GM23338 (cell line): ENCODE measurements at regions not wholly inside any gene's neighbourhood (a gene's known extent, or its start where the extent isn't known, plus 50 kb on each side); places are given as distances from the start of the nearest gene placed in this dataset.

Source experiments
- ATAC-seq: fragments of 200-7000 bp; cut with Tn5 transposase; 3 replicates; pipeline ENCODE4 v1.9.1; 2020
- DNase-seq: peaks from one replicate; pipeline ENCODE4 v3.0.0-alpha.2; 2015; ENCODE audit warnings: low spot score
- H2AFZ ChIP-seq: fragments of 200-600 bp; sonication (generic); 2 replicates; pipeline ENCODE4 v1.8.0; 2016; ENCODE audit warnings: antibody characterized with exemption, mild to moderate bottlenecking, moderate library complexity
- H3F3A ChIP-seq: fragments of 200-600 bp; sonication (generic); replicated peaks from 2 replicates; pipeline ENCODE4 v1.8.0; 2017; ENCODE audit warnings: antibody characterized with exemption, mixed run types, low read depth
- H3K27ac ChIP-seq: fragments of 200-600 bp; sonication (generic); 2 replicates; pipeline ENCODE4 v1.6.1; 2016; ENCODE audit warnings: low read depth
- H3K27me3 ChIP-seq: fragments of 200-600 bp; sonication (generic); 2 replicates; pipeline ENCODE4 v1.8.0; 2016; ENCODE audit warnings: mild to moderate bottlenecking, mixed run types, moderate library complexity; ENCODE audit not compliant: insufficient read depth
- H3K36me3 ChIP-seq: fragments of 200-600 bp; sonication (generic); 2 replicates; pipeline ENCODE4 v1.8.0; 2016; ENCODE audit warnings: mild to moderate bottlenecking; ENCODE audit not compliant: insufficient read depth
- H3K4me1 ChIP-seq: fragments of 200-600 bp; sonication (generic); 2 replicates; pipeline ENCODE4 v1.8.0; 2016; ENCODE audit warnings: mild to moderate bottlenecking, moderate library complexity; ENCODE audit not compliant: insufficient read depth
- H3K4me2 ChIP-seq: fragments of 200-600 bp; sonication (generic); 2 replicates; pipeline ENCODE4 v1.7.1; 2017; ENCODE audit warnings: mixed run types
- H3K4me3 ChIP-seq: fragments of 200-600 bp; sonication (generic); 2 replicates; pipeline ENCODE4 v1.6.1; 2016; ENCODE audit warnings: mixed run types
- H3K79me2 ChIP-seq: fragments of 200-600 bp; sonication (generic); replicated peaks from 2 replicates; pipeline ENCODE4 v1.8.0; 2017; ENCODE audit warnings: mild to moderate bottlenecking; ENCODE audit not compliant: insufficient read depth
- H3K9me2 ChIP-seq: fragments of 200-600 bp; sonication (generic); 2 replicates; pipeline ENCODE4 v1.8.0; 2017; ENCODE audit not compliant: insufficient read depth
- H4K20me1 ChIP-seq: fragments of 200-600 bp; sonication (generic); replicated peaks from 2 replicates; pipeline ENCODE4 v1.8.0; 2017; ENCODE audit warnings: mild to moderate bottlenecking; ENCODE audit not compliant: insufficient read depth
- H3K27ac Mint-ChIP-seq: 2 replicates; pipeline ENCODE4 v1.8.0; 2020; ENCODE audit warnings: inconsistent platforms, mild to moderate bottlenecking, moderate library complexity, mixed read lengths
- H3K27me3 Mint-ChIP-seq: 3 replicates; pipeline ENCODE4 v1.8.0; 2022; ENCODE audit warnings: low read depth, mild to moderate bottlenecking, moderate library complexity, mixed read lengths, inconsistent platforms; ENCODE audit not compliant: insufficient read depth, poor library complexity
- H3K36me3 Mint-ChIP-seq: 3 replicates; pipeline ENCODE4 v1.8.0; 2021; ENCODE audit warnings: low read depth, mild to moderate bottlenecking, inconsistent platforms, moderate library complexity, mixed read lengths
- H3K4me1 Mint-ChIP-seq: 3 replicates; pipeline ENCODE4 v1.8.0; 2020; ENCODE audit warnings: mild to moderate bottlenecking, inconsistent platforms, mixed read lengths
- H3K4me3 Mint-ChIP-seq: 3 replicates; pipeline ENCODE4 v1.8.0; 2021; ENCODE audit warnings: moderate library complexity, mild to moderate bottlenecking, inconsistent platforms, mixed read lengths
- H3K9me3 Mint-ChIP-seq: 3 replicates; pipeline ENCODE4 v1.8.0; 2020; ENCODE audit warnings: moderate library complexity, mild to moderate bottlenecking, inconsistent platforms, mixed read lengths
- CREB1 ChIP-seq: fragments of 250-450 bp; sonication (Bioruptor Pico); IDR thresholded peaks from 2 replicates; pipeline ENCODE4 v1.5.0; 2020; ENCODE audit warnings: low read depth, mild to moderate bottlenecking, moderate library complexity
- CTCF ChIP-seq, 2 experiments: fragments of 200-600 bp in 1 of 2; sonication (generic) in 1 of 2; conservative IDR thresholded peaks; 2 replicates each; pipeline versions ENCODE4 v1.5.1 to v1.6.1; 2016 to 2017; ENCODE audit warnings: antibody characterized with exemption in 2 of 2, low read depth in 2 of 2, mild to moderate bottlenecking in 2 of 2, moderate library complexity in 1 of 2
- ETS1 ChIP-seq: IDR thresholded peaks from 2 replicates; pipeline ENCODE4 v1.6.1; 2016; ENCODE audit warnings: antibody characterized with exemption
- EZH2 ChIP-seq: fragments of 200-600 bp; sonication (generic); IDR thresholded peaks from one replicate; pipeline ENCODE4 v1.8.0; 2017; ENCODE audit warnings: antibody characterized with exemption, mild to moderate bottlenecking, low read depth; ENCODE audit not compliant: unreplicated experiment
- EZH2phosphoT487 ChIP-seq: fragments of 200-600 bp; sonication (generic); IDR thresholded peaks from one replicate; pipeline ENCODE4 v1.8.1; 2018; ENCODE audit warnings: antibody characterized with exemption; ENCODE audit not compliant: unreplicated experiment
- JUNB ChIP-seq: IDR thresholded peaks from one replicate; pipeline ENCODE4 v1.6.1; 2016; ENCODE audit warnings: antibody characterized with exemption; ENCODE audit not compliant: unreplicated experiment
- NANOG ChIP-seq: IDR thresholded peaks from 2 replicates; pipeline ENCODE4 v1.6.1; 2016; ENCODE audit warnings: antibody characterized with exemption, borderline replicate concordance
- POLR2AphosphoS5 ChIP-seq: IDR thresholded peaks from 2 replicates; pipeline ENCODE4 v1.6.1; 2016; ENCODE audit warnings: antibody characterized with exemption, low read depth
- REST ChIP-seq: IDR thresholded peaks from one replicate; pipeline ENCODE4 v1.6.1; 2018; ENCODE audit warnings: antibody characterized with exemption; ENCODE audit not compliant: unreplicated experiment
- STAT1 ChIP-seq: IDR thresholded peaks from one replicate; pipeline ENCODE4 v1.6.1; 2016; ENCODE audit warnings: antibody characterized with exemption; ENCODE audit not compliant: unreplicated experiment
- ZNF114 ChIP-seq: fragments of 250-450 bp; sonication (Bioruptor Pico); IDR thresholded peaks from 2 replicates; pipeline ENCODE4 v1.5.0; 2020; ENCODE audit warnings: mild to moderate bottlenecking, moderate library complexity
- ZNF331 ChIP-seq: fragments of 250-450 bp; sonication (Bioruptor Pico); IDR thresholded peaks from 2 replicates; pipeline ENCODE4 v1.5.0; 2020; ENCODE audit warnings: low read depth, mild to moderate bottlenecking, moderate library complexity

- no peaks in the 10 kb centered on the region for H3K36me3 ChIP-seq
- TF ChIP-seq ZNF331 (no peak), JUNB (no peak)
- H3K9me2 ChIP-seq, result peaks cover 1% of the 10 kb centered on the region; the same call in 1 of the 2 replicates
- Mint-ChIP-seq H3K4me3 (no peak overlapping the region), H3K36me3 (peaks cover 23% of the 10 kb centered on the region), H3K4me1 (no peaks in the 10 kb centered on the region), H3K27me3 (peaks cover 3% of the 10 kb centered on the region), H3K9me3 (peaks cover 22% of the 10 kb centered on the region), H3K27ac (no peak overlapping the region)
- H3F3A ChIP-seq, result no peaks in the 10 kb centered on the region
- ATAC-seq (no peak), DNase-seq (no peak)
- H3K4me2 ChIP-seq, result no peak overlapping the region
- H4K20me1 ChIP-seq, result no peaks in the 10 kb centered on the region
- no peak overlapping the region for H3K27ac ChIP-seq
- H3K27me3 ChIP-seq, result no peaks in the 10 kb centered on the region
- H3K4me1 ChIP-seq, result no peaks in the 10 kb centered on the region
- no peak overlapping the region for H3K4me3 ChIP-seq
- H2AFZ ChIP-seq, result no peak overlapping the region
- no peaks in the 10 kb centered on the region for H3K79me2 ChIP-seq
These were observed 328.0 kb downstream of the ZNF608 start for GRCh38 chr5:124418390-124418789.

- Histone ChIP-seq H3K27ac (no peak overlapping the region), H3F3A (no peaks in the 10 kb centered on the region), H3K79me2 (no peaks in the 10 kb centered on the region), H3K4me1 (no peaks in the 10 kb centered on the region), H3K36me3 (peaks cover 3% of the 10 kb centered on the region; the same call in 1 of the 2 replicates), H3K4me2 (no peak overlapping the region), H4K20me1 (no peaks in the 10 kb centered on the region), H3K9me2 (peaks cover 10% of the 10 kb centered on the region; the same call in 1 of the 2 replicates), H3K4me3 (no peak overlapping the region), H3K27me3 (no peaks in the 10 kb centered on the region), H2AFZ (no peak overlapping the region)
- Mint-ChIP-seq H3K9me3 (peaks cover 11% of the 10 kb centered on the region), H3K27ac (no peak overlapping the region), H3K4me1 (no peaks in the 10 kb centered on the region), H3K27me3 (peaks cover 5% of the 10 kb centered on the region), H3K4me3 (no peak overlapping the region), H3K36me3 (peaks cover 21% of the 10 kb centered on the region)
- ATAC-seq, result no peak
- no peak for DNase-seq
- TF ChIP-seq POLR2AphosphoS5 (no peak), REST (no peak), CREB1 (CRISPR knock-in tag) (no peak), EZH2phosphoT487 (no peak), NANOG (no peak), ZNF114 (no peak), STAT1 (no peak), ETS1 (no peak), ZNF331 (no peak), EZH2 (no peak), CTCF (conservative IDR thresholded peaks at IDR 0.05; ENCODE audit: low read depth in 2 of 2) (no peak), JUNB (no peak)
These were observed 329.2 kb downstream of the ZNF608 start for GRCh38 chr5:124417196-124417595.
